H1 (cell line): ENCODE measurements at regions not wholly inside any gene's neighbourhood (a gene's known extent, or its start where the extent isn't known, plus 50 kb on each side); places are given as distances from the start of the nearest gene placed in this dataset.

Experiments used
- CTCF ChIA-PET: fragments of 300-600 bp; sonication (Branson Sonifier 250); formaldehyde crosslinking; loops from one replicate; lab custom pipeline; 2021; ENCODE audit not compliant: partially characterized antibody; lab: Charles Lee
- POLR2A ChIA-PET: fragments of 300-600 bp; sonication (Branson Sonifier 250); formaldehyde crosslinking; loops from one replicate; lab custom pipeline; 2021; ENCODE audit warnings: inconsistent platforms; ENCODE audit not compliant: partially characterized antibody; lab: Charles Lee
- DNase-seq, 2 experiments: peaks; one replicate each; pipeline versions ENCODE4 v3.0.0 to v3.0.0-alpha.2; 2010 to 2022; ENCODE audit warnings: low spot score in 2 of 2, low read depth in 1 of 2, mixed read lengths in 1 of 2
- FAIRE-seq: peaks from 2 replicates; lab custom pipeline; 2011; peaks lifted over from hg19 to GRCh38; lab: Jason Lieb, UNC
- H2AFZ ChIP-seq: 2 replicates; pipeline ENCODE4 v1.8.1; 2012; ENCODE audit warnings: low read length, inconsistent platforms
- H2AK5ac ChIP-seq: 2 replicates; pipeline ENCODE4 v1.6.1; 2013; ENCODE audit warnings: low read depth, low read length
- H2BK120ac ChIP-seq: replicated peaks from 2 replicates; pipeline ENCODE3; 2013; ENCODE audit warnings: low read depth, low read length, inconsistent platforms
- H2BK12ac ChIP-seq: 2 replicates; pipeline ENCODE4 v1.6.1; 2013; ENCODE audit warnings: low read depth, low read length
- H2BK15ac ChIP-seq: 2 replicates; pipeline ENCODE4 v1.6.1; 2013; ENCODE audit warnings: low read length
- H2BK20ac ChIP-seq: 2 replicates; pipeline ENCODE4 v1.6.1; 2013; ENCODE audit warnings: low read length
- H2BK5ac ChIP-seq: 2 replicates; pipeline ENCODE4 v1.6.1; 2013; ENCODE audit warnings: low read depth, low read length
- H3K14ac ChIP-seq: 2 replicates; pipeline ENCODE4 v1.6.1; 2013; ENCODE audit warnings: inconsistent platforms; ENCODE audit not compliant: insufficient read length
- H3K18ac ChIP-seq: 2 replicates; pipeline ENCODE4 v1.6.1; 2013; ENCODE audit warnings: low read length; ENCODE audit errors: extremely low read depth
- H3K23ac ChIP-seq: 2 replicates; pipeline ENCODE4 v1.6.1; 2013; ENCODE audit warnings: inconsistent platforms; ENCODE audit not compliant: insufficient read length
- H3K23me2 ChIP-seq: 2 replicates; pipeline ENCODE4 v1.6.1; 2013; ENCODE audit warnings: low read depth, low read length
- H3K27ac ChIP-seq: 2 replicates; pipeline ENCODE4 v1.6.1; 2011; ENCODE audit warnings: low read depth, low read length, inconsistent platforms
- H3K27me3 ChIP-seq, 4 experiments: replicated peaks in 1 of 4; 1 replicate in 1 of 4; 2 replicates in 3 of 4; pipeline versions ENCODE4 v1.6.1 to v1.8.1; 2011 to 2013; ENCODE audit warnings: low read length in 3 of 4, mild to moderate bottlenecking in 3 of 4, inconsistent platforms in 2 of 4, mixed read lengths in 2 of 4, moderate library complexity in 1 of 4; ENCODE audit not compliant: control insufficient read depth in 3 of 4, insufficient read depth in 3 of 4; ENCODE audit errors: extremely low read depth in 1 of 4
- H3K36me3 ChIP-seq, 4 experiments: 2 replicates each; pipeline versions ENCODE4 v1.6.1 to v1.8.1; 2011 to 2013; ENCODE audit warnings: mild to moderate bottlenecking in 4 of 4, low read length in 3 of 4, moderate library complexity in 2 of 4, control low read depth in 1 of 4, inconsistent platforms in 1 of 4; ENCODE audit not compliant: insufficient read depth in 4 of 4, control insufficient read depth in 2 of 4
- H3K4ac ChIP-seq: replicated peaks from 2 replicates; pipeline ENCODE3; 2013; ENCODE audit warnings: low read length, low read depth, mixed read lengths, inconsistent platforms; ENCODE audit not compliant: insufficient read length
- H3K4me1 ChIP-seq, 4 experiments: replicated peaks in 1 of 4; 1 replicate in 1 of 4; 2 replicates in 3 of 4; pipeline versions ENCODE4 v1.6.1 to v1.8.1; 2011 to 2013; ENCODE audit warnings: low read length in 3 of 4, inconsistent platforms in 2 of 4, mixed read lengths in 1 of 4; ENCODE audit not compliant: insufficient read depth in 4 of 4, control insufficient read depth in 3 of 4
- H3K4me2 ChIP-seq, 2 experiments: 2 replicates each; pipeline versions ENCODE4 v1.6.1 to v1.8.1; 2011 to 2013; ENCODE audit warnings: low read depth in 2 of 2, low read length in 2 of 2, control low read depth in 1 of 2, inconsistent platforms in 1 of 2, mild to moderate bottlenecking in 1 of 2; ENCODE audit not compliant: insufficient read depth in 1 of 2
- H3K4me3 ChIP-seq, 4 experiments: fragments of 200-600, 300-600 bp in 1 of 4; sonication (generic), shearing (Covaris generic), sonication (Bioruptor Twin) in 1 of 4; 2 replicates each; pipeline versions ENCODE4 v1.5.1 to v1.8.1; 2011 to 2016; ENCODE audit warnings: low read length in 4 of 4, low read depth in 3 of 4, control low read depth in 2 of 4, inconsistent platforms in 2 of 4, mild to moderate bottlenecking in 2 of 4, mixed read lengths in 1 of 4, moderate library complexity in 1 of 4; ENCODE audit not compliant: insufficient read depth in 2 of 4; ENCODE audit errors: extremely low read depth in 1 of 4
- H3K56ac ChIP-seq: replicated peaks from 2 replicates; pipeline ENCODE3; 2013; ENCODE audit warnings: low read depth, mild to moderate bottlenecking, mixed read lengths, low read length, inconsistent platforms; ENCODE audit not compliant: insufficient read length
- H3K79me1 ChIP-seq: 2 replicates; pipeline ENCODE4 v1.6.1; 2013; ENCODE audit warnings: low read depth, low read length, control low read depth
- H3K79me2 ChIP-seq, 2 experiments: 2 replicates each; pipeline versions ENCODE4 v1.6.1 to v1.8.1; 2012 to 2013; ENCODE audit warnings: low read length in 2 of 2, mild to moderate bottlenecking in 2 of 2, inconsistent platforms in 1 of 2; ENCODE audit not compliant: insufficient read depth in 2 of 2, control insufficient read depth in 1 of 2
- H3K9ac ChIP-seq, 4 experiments: replicated peaks in 1 of 4; 1 replicate in 1 of 4; 2 replicates in 3 of 4; pipeline versions ENCODE4 v1.6.1 to v1.8.1; 2011 to 2013; ENCODE audit warnings: low read depth in 3 of 4, low read length in 3 of 4, control low read depth in 2 of 4, mild to moderate bottlenecking in 2 of 4, moderate library complexity in 2 of 4, inconsistent platforms in 1 of 4; ENCODE audit errors: extremely low read depth in 1 of 4
- H3K9me3 ChIP-seq, 2 experiments: 2 replicates each; pipeline versions ENCODE4 v1.6.1 to v1.8.1; 2012 to 2013; ENCODE audit warnings: mild to moderate bottlenecking in 2 of 2, moderate library complexity in 2 of 2, control low read depth in 1 of 2, inconsistent platforms in 1 of 2, low read depth in 1 of 2, low read length in 1 of 2, mixed read lengths in 1 of 2; ENCODE audit not compliant: insufficient read depth in 2 of 2
- H4K20me1 ChIP-seq, 2 experiments: replicated peaks in 1 of 2; 2 replicates each; pipeline versions ENCODE3 to v1.8.1; 2011 to 2013; ENCODE audit warnings: inconsistent platforms in 2 of 2, low read length in 2 of 2, mild to moderate bottlenecking in 1 of 2; ENCODE audit not compliant: insufficient read depth in 2 of 2, control insufficient read depth in 1 of 2
- H4K5ac ChIP-seq: 2 replicates; pipeline ENCODE4 v1.6.1; 2013; ENCODE audit warnings: low read length, low read depth, mixed read lengths, inconsistent platforms; ENCODE audit not compliant: insufficient read length
- H4K8ac ChIP-seq: 2 replicates; pipeline ENCODE4 v1.8.0; 2013; ENCODE audit warnings: mild to moderate bottlenecking, moderate library complexity, low read length, inconsistent platforms; ENCODE audit not compliant: insufficient read depth; ENCODE audit errors: extremely low read depth
- H4K91ac ChIP-seq: replicated peaks from 2 replicates; pipeline ENCODE3; 2013; ENCODE audit warnings: low read length, mixed read lengths, inconsistent platforms; ENCODE audit not compliant: insufficient read length
- SIX5 ChIP-seq: IDR thresholded peaks from 2 replicates; pipeline ENCODE4 v1.6.1; 2011; ENCODE audit warnings: mild to moderate bottlenecking, low read depth, low read length
- WGBS, 2 experiments: shearing (Covaris generic) in 1 of 2; methylation state at CpG; one replicate each; pipeline versions ENCODE4 v1.1.6 to v1.1.7; 2013 to 2015; ENCODE audit warnings: low lambda C conversion rate in 2 of 2, mixed read lengths in 2 of 2, inconsistent platforms in 1 of 2, low coverage in 1 of 2, missing lambda C conversion rate in 1 of 2; ENCODE audit not compliant: insufficient replicate concordance in 2 of 2, insufficient coverage in 1 of 2, insufficient read length in 1 of 2; ENCODE audit errors: extremely low coverage in 1 of 2, missing lambda C conversion rate in 1 of 2; 5-methylcytosine and 5-hydroxymethylcytosine counted together

- no peak overlapping the region for H3K56ac ChIP-seq
- H4K91ac ChIP-seq, result no peak overlapping the region
- H2AK5ac ChIP-seq, result no peak overlapping the region
- H3K4me2 ChIP-seq, result no peak overlapping the region
- no peaks in the 10 kb centered on the region for H3K36me3 ChIP-seq
- H3K4me1 ChIP-seq, result peaks cover 0 to 4% (median 0%) of the 10 kb centered on the region in 4 experiments; a peak in 1 of 7 replicates
- H3K4me3 ChIP-seq, result no peak overlapping the region
- H3K18ac ChIP-seq, result no peak overlapping the region
- DNase-seq, result no peak
- peaks cover 0 to 4% of the 10 kb centered on the region in 2 experiments; a peak in 1 of 4 replicates for H3K9me3 ChIP-seq
- no peak overlapping the region for H4K5ac ChIP-seq
- H2BK12ac ChIP-seq, result no peak overlapping the region
- no peak overlapping the region for H4K8ac ChIP-seq
- no peaks in the 10 kb centered on the region for H4K20me1 ChIP-seq
- no peak overlapping the region for H2BK5ac ChIP-seq
- no peak for FAIRE-seq
- ChIA-PET CTCF (interaction anchor here (0.9 to 1.2 kb wide), 2 partner anchors 27 to 442 kb away, joined by 3 to 5 read pairs; no protein-coding TSS in a partner anchor), POLR2A (no interaction called here)
- WGBS, 2 experiments, result 86% methylated on average over 1 of the region's 1 CpG; no CpG with 5 or more reads in 1 of the 2 experiments
- no peak overlapping the region for H2BK20ac ChIP-seq
- H3K14ac ChIP-seq, result no peak overlapping the region
- no peak overlapping the region for H3K4ac ChIP-seq
- no peaks in the 10 kb centered on the region for H3K79me1 ChIP-seq
- no peak overlapping the region for H3K23ac ChIP-seq
- no peak overlapping the region for H3K27ac ChIP-seq
- no peaks in the 10 kb centered on the region for H3K79me2 ChIP-seq
- H2BK120ac ChIP-seq, result no peak overlapping the region
- no peak overlapping the region for H2BK15ac ChIP-seq
- no peak for TF ChIP-seq SIX5
- H3K9ac ChIP-seq, result no peak overlapping the region
- H3K27me3 ChIP-seq, result no peaks in the 10 kb centered on the region
- no peaks in the 10 kb centered on the region; the same call in 1 of the 2 replicates for H3K23me2 ChIP-seq
- H2AFZ ChIP-seq, result no peak overlapping the region
Measured at GRCh38 chr17:12313786-12314185, 293.1 kb downstream of the MAP2K4 start.
